A549 (cell line): ENCODE measurements at regions not wholly inside any gene's neighbourhood (a gene's known extent, or its start where the extent isn't known, plus 50 kb on each side); places are given as distances from the start of the nearest gene placed in this dataset.

Source experiments
- CTCF ChIP-seq: fragments of >200 bp; sonication (Bioruptor Twin); formaldehyde crosslinking; IDR thresholded peaks from 3 replicates; pipeline ENCODE4 v1.5.1; 2016
- E2F6 ChIP-seq: IDR thresholded peaks from 2 replicates; pipeline ENCODE4 v1.6.1; 2012; ENCODE audit warnings: low read depth, borderline replicate concordance
- EP300 ChIP-seq, 2 experiments: fragments of >200 bp; sonication (Bioruptor Twin); formaldehyde crosslinking; IDR thresholded peaks; 2 replicates in 1 of 2; 3 replicates in 1 of 2; pipeline ENCODE4 v1.6.1; 2016 to 2017
- ESRRA ChIP-seq: fragments of 150-350 bp; IDR thresholded peaks from 2 replicates; pipeline ENCODE4 v1.6.1; 2014; ENCODE audit warnings: mild to moderate bottlenecking, low read length, borderline replicate concordance
- FOXS1 ChIP-seq: fragments of 250-450 bp; sonication (Bioruptor Pico); IDR thresholded peaks from 2 replicates; pipeline ENCODE4 v1.5.0; 2020; ENCODE audit warnings: mild to moderate bottlenecking, moderate library complexity
- HDAC2 ChIP-seq: fragments of 200-600 bp; sonication (generic); IDR thresholded peaks from 2 replicates; pipeline ENCODE4 v1.6.1; 2016
- MAZ ChIP-seq: fragments of 150-350 bp; IDR thresholded peaks from 2 replicates; pipeline ENCODE4 v1.6.1; 2014; ENCODE audit warnings: antibody characterized with exemption, low read depth, low read length, borderline replicate concordance
- MYC ChIP-seq: IDR thresholded peaks from 2 replicates; pipeline ENCODE4 v1.6.1; 2012; ENCODE audit warnings: mild to moderate bottlenecking, inconsistent platforms, low read length, improper control_type of control experiment, borderline replicate concordance
- POLR2A ChIP-seq: IDR thresholded peaks from 2 replicates; pipeline ENCODE4 v1.6.1; 2012; ENCODE audit warnings: mild to moderate bottlenecking, low read length
- REST ChIP-seq: fragments of 200-600 bp; sonication (generic); IDR thresholded peaks from 2 replicates; pipeline ENCODE4 v1.6.1; 2016; ENCODE audit warnings: antibody characterized with exemption, mild to moderate bottlenecking, moderate library complexity
- RFX5 ChIP-seq: fragments of 450-650 bp; IDR thresholded peaks from 2 replicates; pipeline ENCODE4 v1.7.1; 2014; ENCODE audit warnings: antibody characterized with exemption, mild to moderate bottlenecking, moderate library complexity
- SMC3 ChIP-seq: fragments of >200 bp; sonication (Bioruptor Twin); formaldehyde crosslinking; IDR thresholded peaks from 3 replicates; pipeline ENCODE4 v1.6.1; 2018; ENCODE audit warnings: inconsistent platforms
- SREBF2 ChIP-seq: fragments of 450-650 bp; IDR thresholded peaks from 2 replicates; pipeline ENCODE4 v1.6.1; 2014; ENCODE audit warnings: mild to moderate bottlenecking, moderate library complexity

- TF ChIP-seq POLR2A (no peak), CTCF (no peak), REST (no peak), RFX5 (no peak), E2F6 (no peak), SMC3 (no peak), MYC (no peak), FOXS1 (CRISPR knock-in tag) (no peak), EP300 (IDR thresholded peaks at IDR 0.05) (no peak), SREBF2 (no peak), HDAC2 (no peak), ESRRA (no peak), MAZ (no peak)
These were observed 486.8 kb downstream of the KCNH5 start for GRCh38 chr14:62558451-62558850.
